HEK293T (cell line): ENCODE measurements at regions not wholly inside any gene's neighbourhood (a gene's known extent, or its start where the extent isn't known, plus 50 kb on each side); places are given as distances from the start of the nearest gene placed in this dataset.

Experiments used
- CTCF ChIA-PET: fragments of 350-600 bp; formaldehyde crosslinking; extraction: SDS; loops from one replicate; lab custom pipeline; 2021; ENCODE audit warnings: antibody characterized with exemption, inconsistent platforms; lab: Yijun Ruan, JAX
- POLR2A ChIA-PET: fragments of 350-600 bp; formaldehyde crosslinking; extraction: SDS; loops from one replicate; lab custom pipeline; 2020; ENCODE audit warnings: antibody characterized with exemption, inconsistent platforms; lab: Yijun Ruan, JAX
- DNase-seq: peaks from one replicate; pipeline ENCODE4 v3.0.0; 2012; ENCODE audit warnings: mixed read lengths; ENCODE audit errors: extremely low spot score
- ARNT ChIP-seq: fragments of 450-650 bp; IDR thresholded peaks from 2 replicates; pipeline ENCODE4 v1.6.1; 2017; ENCODE audit warnings: mild to moderate bottlenecking
- BHLHE40 ChIP-seq: fragments of 450-650 bp; IDR thresholded peaks from 2 replicates; pipeline ENCODE4 v1.6.1; 2016; ENCODE audit warnings: mild to moderate bottlenecking, moderate library complexity, borderline replicate concordance
- CTBP1 ChIP-seq: fragments of 450-650 bp; IDR thresholded peaks from 2 replicates; pipeline ENCODE4 v1.6.1; 2016; ENCODE audit warnings: borderline replicate concordance
- ELF4 ChIP-seq: fragments of 450-650 bp; IDR thresholded peaks from 2 replicates; pipeline ENCODE4 v1.6.1; 2017; ENCODE audit warnings: antibody characterized with exemption
- FOXA1 ChIP-seq: fragments of 450-650 bp; IDR thresholded peaks from 2 replicates; pipeline ENCODE4 v1.6.1; 2016; ENCODE audit warnings: mild to moderate bottlenecking
- FOXK2 ChIP-seq: fragments of 450-650 bp; IDR thresholded peaks from 2 replicates; pipeline ENCODE4 v1.6.1; 2016; ENCODE audit warnings: mild to moderate bottlenecking
- FOXM1 ChIP-seq: fragments of 450-650 bp; IDR thresholded peaks from 2 replicates; pipeline ENCODE4 v1.6.1; 2017; ENCODE audit warnings: mild to moderate bottlenecking, borderline replicate concordance
- HDGF ChIP-seq: fragments of 450-650 bp; IDR thresholded peaks from 2 replicates; pipeline ENCODE4 v1.6.1; 2017; ENCODE audit warnings: antibody characterized with exemption, borderline replicate concordance
- L3MBTL2 ChIP-seq: fragments of 450-650 bp; conservative IDR thresholded peaks from 2 replicates; pipeline ENCODE4 v1.6.1; 2016; ENCODE audit warnings: mild to moderate bottlenecking
- LEF1 ChIP-seq: fragments of 450-650 bp; IDR thresholded peaks from 2 replicates; pipeline ENCODE4 v1.6.1; 2017; ENCODE audit warnings: mild to moderate bottlenecking, borderline replicate concordance
- NFRKB ChIP-seq: fragments of 450-650 bp; IDR thresholded peaks from 2 replicates; pipeline ENCODE4 v1.6.1; 2016; ENCODE audit warnings: mild to moderate bottlenecking, moderate library complexity
- PKNOX1 ChIP-seq: fragments of 450-650 bp; IDR thresholded peaks from 2 replicates; pipeline ENCODE4 v1.6.1; 2016
- SP1 ChIP-seq: fragments of 450-650 bp; IDR thresholded peaks from 2 replicates; pipeline ENCODE4 v1.6.1; 2017
- SUZ12 ChIP-seq: fragments of 450-650 bp; IDR thresholded peaks from 2 replicates; pipeline ENCODE4 v1.6.1; 2016; ENCODE audit warnings: mild to moderate bottlenecking
- TARDBP ChIP-seq: fragments of 450-650 bp; IDR thresholded peaks from 2 replicates; pipeline ENCODE4 v1.6.1; 2016
- ZNF384 ChIP-seq: fragments of 450-650 bp; IDR thresholded peaks from 2 replicates; pipeline ENCODE4 v1.6.1; 2016

- ChIA-PET POLR2A (no interaction called here), CTCF (interaction anchor here (0.6 kb wide), 1 partner anchor 240 kb away, joined by 5 read pairs; no protein-coding TSS in a partner anchor)
- no peak for DNase-seq
- TF ChIP-seq ARNT (no peak), TARDBP (no peak), BHLHE40 (no peak), LEF1 (no peak), CTBP1 (no peak), L3MBTL2 (no peak), ZNF384 (no peak), NFRKB (no peak), FOXK2 (no peak), FOXM1 (no peak), FOXA1 (no peak), SP1 (no peak), PKNOX1 (no peak), HDGF (no peak), SUZ12 (no peak), ELF4 (no peak)
Measured at GRCh38 chr13:84951128-84951527, 848.1 kb downstream of the SLITRK6 start.

- CTCF ChIA-PET, result no interaction called here
- POLR2A ChIA-PET, result no interaction called here
- no peak for DNase-seq
- no peak for TF ChIP-seq SP1
- TF ChIP-seq ELF4, result no peak
- no peak for TF ChIP-seq SUZ12
- no peak for TF ChIP-seq CTBP1
- TF ChIP-seq TARDBP, result no peak
- TF ChIP-seq L3MBTL2, result no peak
- TF ChIP-seq FOXA1, result no peak
- TF ChIP-seq PKNOX1, result no peak; the same call in 1 of the 2 replicates
- TF ChIP-seq LEF1, result no peak
- TF ChIP-seq ZNF384, result no peak
- no peak for TF ChIP-seq NFRKB
Measured at GRCh38 chr13:84946192-84946591, 853.0 kb downstream of the SLITRK6 start.

GRCh38 chr13:84940798-84941197, 858.4 kb downstream of the SLITRK6 start:
- CTCF ChIA-PET, result no interaction called here
- POLR2A ChIA-PET, result no interaction called here
- TF ChIP-seq TARDBP (no peak), ARNT (no peak), ZNF384 (no peak), LEF1 (no peak), NFRKB (no peak), FOXM1 (no peak), PKNOX1 (no peak), HDGF (no peak), SUZ12 (no peak), SP1 (no peak)
- no peak for DNase-seq

GRCh38 chr13:84940167-84940566, 859.1 kb downstream of the SLITRK6 start:
- DNase-seq, result no peak
- ChIA-PET CTCF (no interaction called here), POLR2A (no interaction called here)
- no peak for TF ChIP-seq CTBP1
- TF ChIP-seq FOXM1, result no peak
- TF ChIP-seq ARNT, result no peak
- no peak for TF ChIP-seq HDGF
- no peak for TF ChIP-seq ELF4
- no peak for TF ChIP-seq FOXA1
- no peak for TF ChIP-seq ZNF384
- no peak for TF ChIP-seq PKNOX1
- no peak for TF ChIP-seq SP1

GRCh38 chr13:84934911-84935310, 864.3 kb downstream of the SLITRK6 start:
- ChIA-PET POLR2A (no interaction called here), CTCF (no interaction called here)
- TF ChIP-seq FOXA1, result no peak
- 0 out of 2 replicates have a peak, but pooled peaks have one; percentile 20 for TF ChIP-seq PKNOX1
- DNase-seq, result no peak

GRCh38 chr13:84933797-84934196, 865.4 kb downstream of the SLITRK6 start:
- POLR2A ChIA-PET, result no interaction called here
- TF ChIP-seq L3MBTL2 (no peak), SUZ12 (no peak), FOXA1 (no peak), TARDBP (no peak), CTBP1 (no peak), FOXM1 (no peak), SP1 (no peak), ARNT (no peak), NFRKB (no peak), HDGF (no peak), ZNF384 (no peak), LEF1 (no peak), PKNOX1 (no peak), ELF4 (no peak), BHLHE40 (no peak)
- DNase-seq, result no peak
- CTCF ChIA-PET, result no interaction called here
